ENCODE measurements at regions not wholly inside any gene's neighbourhood (a gene's known extent, or its start where the extent isn't known, plus 50 kb on each side); places are given as distances from the start of the nearest gene placed in this dataset.
"Not testable (repeated sequence)": the region's sequence is repeated elsewhere in the genome, so short reads cannot be mapped to it uniquely, and the experiment has no call there.

- H3K27ac Mint-ChIP-seq = no peak overlapping the region
- DNase-seq = no peak
- H3K27me3 Mint-ChIP-seq = no peaks in the 10 kb centered on the region
- H3K4me3 Mint-ChIP-seq = no peak overlapping the region
- no peaks in the 10 kb centered on the region for H3K9me3 Mint-ChIP-seq
- no peaks in the 10 kb centered on the region for H3K36me3 Mint-ChIP-seq
- H3K4me1 Mint-ChIP-seq = no peaks in the 10 kb centered on the region
- CTCF ChIA-PET = no interaction called here
Measured at GRCh38 chr5:148750614-148751013, 75.8 kb upstream of the ADRB2 start.

GRCh38 chr5:148751025-148751424 is 75.4 kb upstream of the ADRB2 start:
- H3K9me3 Mint-ChIP-seq = no peaks in the 10 kb centered on the region
- H3K4me1 Mint-ChIP-seq = no peaks in the 10 kb centered on the region
- CTCF ChIA-PET = no interaction called here
- no peak overlapping the region for H3K4me3 Mint-ChIP-seq
- H3K27me3 Mint-ChIP-seq = no peaks in the 10 kb centered on the region
- H3K27ac Mint-ChIP-seq = no peak overlapping the region
- no peak for DNase-seq
- no peaks in the 10 kb centered on the region for H3K36me3 Mint-ChIP-seq

GRCh38 chr5:148752375-148752774 is 74.0 kb upstream of the ADRB2 start:
- H3K27me3 Mint-ChIP-seq, DNase-seq, CTCF ChIA-PET, H3K9me3 Mint-ChIP-seq, H3K4me3 Mint-ChIP-seq, H3K27ac Mint-ChIP-seq, H3K4me1 Mint-ChIP-seq, H3K36me3 Mint-ChIP-seq: not testable (repeated sequence)

- Mint-ChIP-seq H3K4me3 (no peak overlapping the region), H3K9me3 (no peaks in the 10 kb centered on the region), H3K27me3 (no peaks in the 10 kb centered on the region), H3K36me3 (no peaks in the 10 kb centered on the region), H3K4me1 (no peaks in the 10 kb centered on the region), H3K27ac (no peak overlapping the region)
- CTCF ChIA-PET = no interaction called here
- no peak for DNase-seq
Measured at GRCh38 chr5:148759101-148759500, 67.3 kb upstream of the ADRB2 start.

- CTCF ChIA-PET = interaction anchor here (0.7 to 1.2 kb wide), 2 partner anchors 197 to 275 kb away, joined by 3 read pairs; no protein-coding TSS in a partner anchor
- H3K9me3 Mint-ChIP-seq = no peaks in the 10 kb centered on the region
Measured at GRCh38 chr5:148760945-148761638, 65.3 kb upstream of the ADRB2 start.

GRCh38 chr5:148763996-148764395 is 62.4 kb upstream of the ADRB2 start:
- DNase-seq = no peak
- H3K9me3 Mint-ChIP-seq = no peaks in the 10 kb centered on the region
- no peaks in the 10 kb centered on the region for H3K4me1 Mint-ChIP-seq
- H3K27ac Mint-ChIP-seq = no peak overlapping the region
- H3K36me3 Mint-ChIP-seq = no peaks in the 10 kb centered on the region
- no peak overlapping the region for H3K4me3 Mint-ChIP-seq
- H3K27me3 Mint-ChIP-seq = peaks cover 36% of the 10 kb centered on the region
- CTCF ChIA-PET = interaction anchor here (1.7 kb wide), 1 partner anchor 22 kb away, joined by 3 read pairs; no protein-coding TSS in a partner anchor

More at GRCh38 chr5:148760945-148761638, 65.3 kb upstream of the ADRB2 start:
- H3K4me3 Mint-ChIP-seq = no peak overlapping the region
- no peak overlapping the region for H3K27ac Mint-ChIP-seq
- no peak for DNase-seq
- H3K4me1 Mint-ChIP-seq = no peaks in the 10 kb centered on the region
- H3K36me3 Mint-ChIP-seq = no peaks in the 10 kb centered on the region
- H3K27me3 Mint-ChIP-seq = peaks cover 13% of the 10 kb centered on the region

- H3K27me3 Mint-ChIP-seq = peaks cover 39% of the 10 kb centered on the region
- CTCF ChIA-PET = interaction anchor here (1.7 kb wide), 1 partner anchor 23 kb away, joined by 3 read pairs; no protein-coding TSS in a partner anchor
- no peaks in the 10 kb centered on the region for H3K4me1 Mint-ChIP-seq
- no peak overlapping the region for H3K27ac Mint-ChIP-seq
- H3K36me3 Mint-ChIP-seq = no peaks in the 10 kb centered on the region
- DNase-seq = no peak
- H3K9me3 Mint-ChIP-seq = no peaks in the 10 kb centered on the region
- H3K4me3 Mint-ChIP-seq = no peak overlapping the region
Measured at GRCh38 chr5:148765061-148765460, 61.4 kb upstream of the ADRB2 start.

GRCh38 chr5:148768806-148769415 is 57.5 kb upstream of the ADRB2 start:
- Mint-ChIP-seq H3K27me3 (peaks cover 42% of the 10 kb centered on the region), H3K4me3 (no peak overlapping the region), H3K27ac (no peak overlapping the region), H3K4me1 (no peaks in the 10 kb centered on the region), H3K9me3 (no peaks in the 10 kb centered on the region), H3K36me3 (no peaks in the 10 kb centered on the region)
- CTCF ChIA-PET = no interaction called here
- DNase-seq = no peak

GRCh38 chr5:148769941-148770340 is 56.5 kb upstream of the ADRB2 start:
- Mint-ChIP-seq H3K4me3 (no peak overlapping the region), H3K9me3 (no peaks in the 10 kb centered on the region), H3K27ac (no peak overlapping the region), H3K4me1 (no peaks in the 10 kb centered on the region), H3K27me3 (peaks cover 40% of the 10 kb centered on the region), H3K36me3 (no peaks in the 10 kb centered on the region)
- no peak for DNase-seq
- CTCF ChIA-PET = no interaction called here

- H3K9me3 Mint-ChIP-seq = no peaks in the 10 kb centered on the region
- no peaks in the 10 kb centered on the region for H3K4me1 Mint-ChIP-seq
- no peak for DNase-seq
- H3K27ac Mint-ChIP-seq = no peak overlapping the region
- H3K4me3 Mint-ChIP-seq = no peak overlapping the region
- no peaks in the 10 kb centered on the region for H3K36me3 Mint-ChIP-seq
- H3K27me3 Mint-ChIP-seq = peaks cover 12% of the 10 kb centered on the region
- CTCF ChIA-PET = no interaction called here
Measured at GRCh38 chr5:148774313-148774712, 52.1 kb upstream of the ADRB2 start.

- no peaks in the 10 kb centered on the region for H3K4me1 Mint-ChIP-seq
- H3K4me3 Mint-ChIP-seq = no peak overlapping the region
- DNase-seq = no peak
- no peaks in the 10 kb centered on the region for H3K9me3 Mint-ChIP-seq
- no peaks in the 10 kb centered on the region for H3K36me3 Mint-ChIP-seq
- peaks cover 14% of the 10 kb centered on the region for H3K27me3 Mint-ChIP-seq
- CTCF ChIA-PET = interaction anchor here (0.6 to 1.1 kb wide), 2 partner anchors 35 to 282 kb away, joined by 3 to 4 read pairs; no protein-coding TSS in a partner anchor
- no peak overlapping the region for H3K27ac Mint-ChIP-seq
Measured at GRCh38 chr5:148776261-148776660, 50.1 kb upstream of the ADRB2 start.

All from activated naive CD4-positive, alpha-beta T cell treated with anti-CD3 and anti-CD28 coated beads, Interleukin-2, amount 10 ng/mL, durations not matched to agents 7 days and 5 days (primary cell).